PC-9 (cell line): ENCODE measurements at regions not wholly inside any gene's neighbourhood (a gene's known extent, or its start where the extent isn't known, plus 50 kb on each side); places are given as distances from the start of the nearest gene placed in this dataset.

ENCODE experiments used
- CTCF ChIP-seq: fragments of 200-600 bp; sonication (generic); conservative IDR thresholded peaks from 2 replicates; pipeline ENCODE4 v1.6.1; 2017; ENCODE audit warnings: mixed run types, antibody characterized with exemption, mild to moderate bottlenecking, moderate library complexity
- EZH2 ChIP-seq: fragments of 200-600 bp; sonication (generic); IDR thresholded peaks from 2 replicates; pipeline ENCODE4 v1.8.0; 2017; ENCODE audit warnings: antibody characterized with exemption, low read depth

GRCh38 chr4:32958586-32958985, 2238.4 kb downstream of the PCDH7 start:
- TF ChIP-seq CTCF (no peak), EZH2 (no peak)
